SK-N-SH treated with all-trans-retinoic acid at 6 μM for 48 hours (cell line): ENCODE measurements at regions not wholly inside any gene's neighbourhood (a gene's known extent, or its start where the extent isn't known, plus 50 kb on each side); places are given as distances from the start of the nearest gene placed in this dataset.

Source experiments
- ATAC-seq: fragments of 200-7000 bp; cut with Tn5 transposase; 3 replicates; pipeline ENCODE4 v1.9.1; 2020; ENCODE audit warnings: mild to moderate bottlenecking, moderate library complexity
- ARNTL ChIP-seq: fragments of 450-650 bp; formaldehyde crosslinking; IDR thresholded peaks from 2 replicates; pipeline ENCODE4 v1.5.0; 2020; ENCODE audit warnings: low read depth, mild to moderate bottlenecking, moderate library complexity, borderline replicate concordance
- BACH2 ChIP-seq: fragments of 250-450 bp; sonication (Bioruptor Pico); IDR thresholded peaks from 2 replicates; pipeline ENCODE4 v1.9.0; 2021; ENCODE audit warnings: mild to moderate bottlenecking, borderline replicate concordance
- CSRNP3 ChIP-seq: fragments of 250-450 bp; sonication (Bioruptor Pico); IDR thresholded peaks from 2 replicates; pipeline ENCODE4 v1.5.1; 2021; ENCODE audit warnings: mild to moderate bottlenecking, moderate library complexity
- ESRRG ChIP-seq: fragments of 250-450 bp; sonication (Bioruptor Pico); IDR thresholded peaks from 2 replicates; pipeline ENCODE4 v1.6.1; 2021; ENCODE audit warnings: mild to moderate bottlenecking
- GLIS3 ChIP-seq: fragments of 250-450 bp; sonication (Bioruptor Pico); IDR thresholded peaks from 2 replicates; pipeline ENCODE4 v1.5.0; 2020; ENCODE audit warnings: mild to moderate bottlenecking, moderate library complexity
- ISL1 ChIP-seq: fragments of 250-450 bp; sonication (Bioruptor Pico); IDR thresholded peaks from 2 replicates; pipeline ENCODE4 v2.1.2; 2022; ENCODE audit warnings: mild to moderate bottlenecking, moderate library complexity
- POU6F1 ChIP-seq: fragments of 250-450 bp; sonication (Bioruptor Pico); IDR thresholded peaks from 2 replicates; pipeline ENCODE4 v1.8.0; 2021; ENCODE audit warnings: low read depth, mild to moderate bottlenecking, moderate library complexity, borderline replicate concordance
- PPARA ChIP-seq: fragments of 250-450 bp; sonication (Bioruptor Pico); IDR thresholded peaks from 2 replicates; pipeline ENCODE4 v1.5.0; 2020; ENCODE audit warnings: mild to moderate bottlenecking, borderline replicate concordance
- SNAI2 ChIP-seq: fragments of 250-450 bp; sonication (Bioruptor Pico); IDR thresholded peaks from 2 replicates; pipeline ENCODE4 v1.5.0; 2020; ENCODE audit warnings: mild to moderate bottlenecking, moderate library complexity
- TCF4 ChIP-seq: fragments of 250-450 bp; sonication (Bioruptor Pico); IDR thresholded peaks from 2 replicates; pipeline ENCODE4 v1.8.0; 2021; ENCODE audit warnings: mild to moderate bottlenecking, moderate library complexity, borderline replicate concordance
- TSHZ2 ChIP-seq: fragments of 250-450 bp; sonication (Bioruptor Pico); IDR thresholded peaks from 2 replicates; pipeline ENCODE4 v1.5.0; 2020; ENCODE audit warnings: mild to moderate bottlenecking, moderate library complexity
- ZFP3 ChIP-seq: fragments of 250-450 bp; sonication (Bioruptor Pico); IDR thresholded peaks from 2 replicates; pipeline ENCODE4 v1.5.0; 2020; ENCODE audit warnings: mild to moderate bottlenecking, moderate library complexity
- ZFP30 ChIP-seq: fragments of 450-650 bp; formaldehyde crosslinking; IDR thresholded peaks from 2 replicates; pipeline ENCODE4 v1.5.0; 2022; ENCODE audit warnings: mild to moderate bottlenecking, moderate library complexity
- ZNF565 ChIP-seq: fragments of 450-650 bp; formaldehyde crosslinking; conservative IDR thresholded peaks from 2 replicates; pipeline ENCODE4 v1.5.0; 2020; ENCODE audit warnings: low read depth, mild to moderate bottlenecking, moderate library complexity
- ZNF70 ChIP-seq: fragments of 450-650 bp; formaldehyde crosslinking; IDR thresholded peaks from 2 replicates; pipeline ENCODE4 v1.5.0; 2020; ENCODE audit warnings: mild to moderate bottlenecking, moderate library complexity
- ZNF8 ChIP-seq: fragments of 450-650 bp; formaldehyde crosslinking; IDR thresholded peaks from 2 replicates; pipeline ENCODE4 v1.5.0; 2020; ENCODE audit warnings: mild to moderate bottlenecking, moderate library complexity
- TF ChIP-seq, protein P1 (sequence below): fragments of 250-450 bp; sonication (Bioruptor Pico); IDR thresholded peaks from 2 replicates; pipeline ENCODE4 v1.5.1; 2020; ENCODE audit warnings: low read depth, mild to moderate bottlenecking, moderate library complexity
- TF ChIP-seq, protein P2 (sequence below): fragments of 250-450 bp; sonication (Bioruptor Pico); IDR thresholded peaks from 2 replicates; pipeline ENCODE4 v1.8.0; 2020; ENCODE audit warnings: mild to moderate bottlenecking, moderate library complexity, borderline replicate concordance

- TF ChIP-seq ARNTL (CRISPR knock-in tag) (no peak), CSRNP3 (CRISPR knock-in tag) (no peak), POU6F1 (CRISPR knock-in tag) (no peak), PPARA (CRISPR knock-in tag) (no peak), ZNF8 (CRISPR knock-in tag) (no peak)
- no peak; the same call in 2 of the 3 replicates for ATAC-seq
These were observed 488.7 kb upstream of the USP24 start for GRCh38 chr1:55703726-55704363.

- no peak for TF ChIP-seq TSHZ2 (CRISPR knock-in tag)
- no peak for TF ChIP-seq CSRNP3 (CRISPR knock-in tag)
- no peak for TF ChIP-seq ISL1
- TF ChIP-seq ZNF70 (CRISPR knock-in tag), result no peak
- TF ChIP-seq ZFP30 (CRISPR knock-in tag), result no peak
- TF ChIP-seq, protein P1, sequence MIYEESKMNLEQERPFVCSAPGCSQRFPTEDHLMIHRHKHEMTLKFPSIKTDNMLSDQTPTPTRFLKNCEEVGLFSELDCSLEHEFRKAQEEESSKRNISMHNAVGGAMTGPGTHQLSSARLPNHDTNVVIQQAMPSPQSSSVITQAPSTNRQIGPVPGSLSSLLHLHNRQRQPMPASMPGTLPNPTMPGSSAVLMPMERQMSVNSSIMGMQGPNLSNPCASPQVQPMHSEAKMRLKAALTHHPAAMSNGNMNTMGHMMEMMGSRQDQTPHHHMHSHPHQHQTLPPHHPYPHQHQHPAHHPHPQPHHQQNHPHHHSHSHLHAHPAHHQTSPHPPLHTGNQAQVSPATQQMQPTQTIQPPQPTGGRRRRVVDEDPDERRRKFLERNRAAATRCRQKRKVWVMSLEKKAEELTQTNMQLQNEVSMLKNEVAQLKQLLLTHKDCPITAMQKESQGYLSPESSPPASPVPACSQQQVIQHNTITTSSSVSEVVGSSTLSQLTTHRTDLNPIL (CRISPR knock-in tag), result no peak
- TF ChIP-seq SNAI2 (CRISPR knock-in tag), result no peak
- no peak for TF ChIP-seq GLIS3 (CRISPR knock-in tag)
- no peak for TF ChIP-seq TCF4
- TF ChIP-seq, protein P2, sequence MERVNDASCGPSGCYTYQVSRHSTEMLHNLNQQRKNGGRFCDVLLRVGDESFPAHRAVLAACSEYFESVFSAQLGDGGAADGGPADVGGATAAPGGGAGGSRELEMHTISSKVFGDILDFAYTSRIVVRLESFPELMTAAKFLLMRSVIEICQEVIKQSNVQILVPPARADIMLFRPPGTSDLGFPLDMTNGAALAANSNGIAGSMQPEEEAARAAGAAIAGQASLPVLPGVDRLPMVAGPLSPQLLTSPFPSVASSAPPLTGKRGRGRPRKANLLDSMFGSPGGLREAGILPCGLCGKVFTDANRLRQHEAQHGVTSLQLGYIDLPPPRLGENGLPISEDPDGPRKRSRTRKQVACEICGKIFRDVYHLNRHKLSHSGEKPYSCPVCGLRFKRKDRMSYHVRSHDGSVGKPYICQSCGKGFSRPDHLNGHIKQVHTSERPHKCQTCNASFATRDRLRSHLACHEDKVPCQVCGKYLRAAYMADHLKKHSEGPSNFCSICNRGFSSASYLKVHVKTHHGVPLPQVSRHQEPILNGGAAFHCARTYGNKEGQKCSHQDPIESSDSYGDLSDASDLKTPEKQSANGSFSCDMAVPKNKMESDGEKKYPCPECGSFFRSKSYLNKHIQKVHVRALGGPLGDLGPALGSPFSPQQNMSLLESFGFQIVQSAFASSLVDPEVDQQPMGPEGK (CRISPR knock-in tag), result no peak
- no peak for TF ChIP-seq ZNF565 (CRISPR knock-in tag)
- no peak for TF ChIP-seq ESRRG (CRISPR knock-in tag)
- TF ChIP-seq ZFP3 (CRISPR knock-in tag), result no peak
- no peak for TF ChIP-seq POU6F1 (CRISPR knock-in tag)
- TF ChIP-seq BACH2 (CRISPR knock-in tag), result no peak
- peak; percentile 54; the same call in 2 of the 3 replicates for ATAC-seq
These were observed 486.9 kb upstream of the USP24 start for GRCh38 chr1:55702064-55702463.
